Left colon (tissue), 2 donors: ENCODE measurements at regions not wholly inside any gene's neighbourhood (a gene's known extent, or its start where the extent isn't known, plus 50 kb on each side); places are given as distances from the start of the nearest gene placed in this dataset.

Source experiments
- ATAC-seq: fragments of 200-7000 bp; cut with Tn5 transposase; one replicate; pipeline ENCODE4 v1.9.1; 2020; ENCODE audit warnings: mild to moderate bottlenecking, moderate library complexity
- DNase-seq, 2 donors: peaks; one replicate each; pipeline ENCODE4 v3.0.0-alpha.2; 2020
- intact Hi-C, 2 donors: fragments of 100-400 bp; cut with DNase I in 1 of 2; cut with micrococcal nuclease in 1 of 2; formaldehyde crosslinking; loops; one replicate each; pipeline versions ENCODE4 v1.11.2 to v1.14.0; 2022; cut with DNase I, micrococcal nuclease
- donor health status: DM: no; HTN: no; CAD: no.
- donor health status: DM: yes; HTN: yes; CAD: no.

DNA sequence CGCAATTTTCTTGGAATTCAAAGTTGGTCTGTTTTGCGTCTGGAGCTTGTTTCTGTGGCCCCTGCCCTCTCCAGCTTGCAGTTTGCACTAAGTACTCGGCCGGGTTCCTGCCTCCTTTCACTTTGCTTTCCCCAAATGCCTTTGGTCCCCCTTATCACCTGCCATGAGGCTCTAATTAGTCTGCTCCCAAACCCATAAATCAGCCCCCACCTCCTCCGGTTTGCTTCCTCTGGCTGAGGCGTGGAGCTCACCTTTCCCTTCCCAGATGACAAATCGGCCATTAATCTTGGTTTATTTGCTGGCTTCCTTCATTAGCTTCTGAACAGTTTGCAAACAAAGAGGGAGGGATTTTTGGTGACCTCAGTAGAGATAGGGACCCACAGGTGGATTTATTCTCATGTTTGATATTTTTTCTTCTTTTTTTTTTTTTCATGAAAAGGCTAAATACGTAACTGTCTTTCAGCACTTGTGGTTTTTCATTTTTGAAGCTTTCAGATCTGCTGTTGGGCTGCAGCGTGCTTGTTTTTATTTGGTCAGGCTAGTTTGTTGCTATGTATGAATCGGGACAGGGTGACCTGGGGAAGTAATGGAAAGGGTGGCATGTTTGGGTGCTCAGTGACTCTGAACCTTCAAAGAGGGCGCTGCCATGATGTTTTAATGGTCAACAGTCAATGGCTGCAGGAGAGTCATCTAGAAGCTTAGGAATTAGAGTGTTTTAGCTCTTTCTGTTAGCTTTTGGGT, 121.7 kb upstream of the JAG1 start:
- intact Hi-C loops = no loop called here
- DNase-seq = no peak
- ATAC-seq = no peak

DNA sequence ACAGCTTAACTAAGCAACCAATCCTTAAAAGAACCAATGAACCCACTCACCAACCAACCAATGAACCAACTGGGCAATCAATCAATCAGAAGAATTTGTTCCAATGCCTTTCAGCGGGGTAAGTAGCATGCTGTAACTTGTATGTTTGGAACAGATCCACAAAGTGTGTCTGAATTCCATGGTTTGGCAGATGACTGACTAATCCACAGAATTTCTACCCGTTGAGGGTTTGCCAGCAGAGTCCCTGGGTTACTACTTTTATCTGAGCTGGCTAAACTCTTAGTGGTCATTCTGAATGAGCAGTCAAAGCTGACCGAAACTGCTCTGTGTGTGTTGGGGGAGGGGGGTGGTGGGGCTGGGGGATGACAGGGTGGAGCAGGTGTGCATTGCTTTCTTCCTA, 125.0 kb upstream of the JAG1 start:
- intact Hi-C loops = no loop called here
- ATAC-seq (no peak), DNase-seq (no peak)

DNA sequence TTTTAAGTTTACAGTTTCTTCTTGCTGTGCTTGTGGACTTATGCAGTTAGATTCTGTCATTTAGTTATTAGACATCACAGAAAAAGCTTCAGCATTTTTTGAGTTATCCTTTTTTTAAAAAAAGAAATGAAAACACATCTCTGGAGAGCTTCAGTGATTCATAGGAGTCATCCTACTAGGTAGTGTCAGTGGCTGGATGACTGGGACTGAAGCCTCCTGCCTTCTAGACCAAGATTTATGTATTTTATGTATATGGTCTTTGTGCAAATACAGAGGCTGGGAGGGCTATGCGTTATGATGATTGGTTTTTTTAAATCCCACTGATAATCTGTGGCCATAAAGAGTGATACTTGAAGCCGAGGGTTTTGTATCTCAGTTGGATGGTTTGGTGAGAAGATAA, 125.9 kb upstream of the JAG1 start:
- ATAC-seq (no peak), DNase-seq (no peak)
- intact Hi-C loops = no loop called here

DNA sequence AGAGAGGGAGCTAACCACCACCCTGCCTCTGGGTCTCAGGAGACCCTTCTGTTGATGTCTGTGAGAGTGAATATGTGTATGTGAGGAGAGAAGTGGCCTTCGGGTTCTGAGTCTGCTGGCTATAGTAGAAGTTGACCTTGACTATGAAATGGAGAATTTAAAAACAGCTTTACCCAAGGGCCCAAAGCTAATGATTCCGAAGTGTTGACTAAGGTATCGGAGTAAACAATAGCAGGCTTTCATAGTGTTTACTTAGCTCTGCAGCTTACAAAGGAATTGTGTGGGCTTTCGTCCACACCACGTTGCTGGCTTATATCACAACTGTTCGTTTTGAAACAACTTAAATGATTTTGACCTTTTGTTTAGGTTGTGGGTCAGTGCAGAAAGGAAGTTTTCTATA, 126.5 kb upstream of the JAG1 start:
- intact Hi-C loops = no loop called here
- no peak for ATAC-seq
- no peak for DNase-seq

DNA sequence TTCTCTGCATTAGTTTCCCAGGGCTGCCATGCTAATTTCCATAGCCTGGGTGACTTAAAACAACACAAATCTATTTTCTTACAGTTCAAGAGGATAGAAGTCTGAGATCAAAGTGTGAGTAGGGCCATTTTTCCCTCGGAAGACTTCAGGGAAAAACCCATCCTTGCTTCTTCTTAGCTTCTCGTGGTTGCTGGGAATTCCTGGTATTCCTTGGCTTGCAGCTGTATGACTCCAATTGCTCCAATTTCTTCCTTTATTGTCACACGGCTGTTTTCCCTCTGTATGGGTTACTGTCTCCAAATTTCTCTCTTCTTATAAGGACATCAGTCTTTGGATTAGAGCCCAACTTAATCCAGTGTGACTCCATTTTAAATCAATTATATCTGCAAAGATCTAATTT, 128.4 kb upstream of the JAG1 start:
- intact Hi-C loops = no loop called here
- no peak for ATAC-seq
- no peak for DNase-seq

DNA sequence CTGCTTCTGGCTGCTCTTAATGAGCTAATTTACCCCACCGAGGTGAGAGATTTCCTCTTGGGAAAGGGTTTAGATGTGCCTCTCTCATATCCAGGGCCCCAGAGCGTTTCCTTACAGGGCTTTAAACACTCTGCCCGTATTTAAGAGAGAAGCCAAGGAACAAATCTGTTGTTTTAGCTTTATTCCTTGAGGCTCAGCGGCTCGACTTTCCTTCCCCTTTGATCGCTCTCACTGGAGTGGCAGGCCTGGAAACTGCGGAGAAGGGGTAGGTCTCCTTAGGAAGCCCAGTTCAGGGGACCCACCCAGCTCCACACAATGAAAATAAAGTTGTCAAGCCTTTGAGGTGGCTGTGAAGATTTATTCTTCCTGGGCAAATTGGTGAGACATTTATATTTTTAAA, 132.0 kb upstream of the JAG1 start:
- ATAC-seq (no peak), DNase-seq (no peak)
- intact Hi-C loops = no loop called here

DNA sequence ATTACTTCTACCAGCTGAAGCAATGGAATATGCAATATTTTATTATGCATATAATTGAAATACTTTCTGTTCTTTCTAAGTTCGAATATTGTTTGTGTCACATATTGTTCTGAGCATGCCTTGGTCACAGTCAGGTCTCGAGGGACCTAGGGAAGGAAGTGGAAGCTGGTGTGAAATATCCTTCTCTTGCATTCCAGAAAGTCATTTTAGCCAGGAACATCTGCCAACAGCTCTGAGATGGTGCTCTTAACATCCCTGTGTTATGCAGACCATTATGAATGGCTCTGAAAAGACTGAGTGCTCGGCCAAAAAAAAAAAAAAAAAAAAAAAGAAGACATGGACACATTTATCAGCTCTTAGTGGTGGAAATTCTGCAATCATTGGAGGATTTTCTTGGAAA, 132.7 kb upstream of the JAG1 start:
- DNase-seq (no peak), ATAC-seq (no peak)
- intact Hi-C loops = no loop called here

DNA sequence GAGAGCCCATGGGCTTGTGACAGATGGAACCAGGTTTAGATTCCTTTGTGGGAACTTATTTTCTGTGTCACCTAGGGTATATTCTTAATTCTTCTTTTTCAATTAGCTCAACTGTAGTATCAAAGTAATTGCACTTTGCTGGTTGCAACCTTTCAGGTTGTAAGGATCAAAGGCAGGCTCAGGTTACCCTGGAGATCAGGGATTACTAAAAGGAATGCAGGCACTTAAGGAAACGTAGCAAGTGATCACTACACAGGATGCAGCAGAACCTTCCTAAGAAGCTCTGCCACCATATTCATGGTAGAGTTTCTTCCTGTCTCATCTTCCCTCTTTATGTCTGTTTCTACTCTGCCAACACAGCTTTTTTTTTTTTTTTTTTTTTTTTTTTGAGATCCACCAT, 133.2 kb upstream of the JAG1 start:
- ATAC-seq (no peak), DNase-seq (no peak)
- intact Hi-C loops = no loop called here

DNA sequence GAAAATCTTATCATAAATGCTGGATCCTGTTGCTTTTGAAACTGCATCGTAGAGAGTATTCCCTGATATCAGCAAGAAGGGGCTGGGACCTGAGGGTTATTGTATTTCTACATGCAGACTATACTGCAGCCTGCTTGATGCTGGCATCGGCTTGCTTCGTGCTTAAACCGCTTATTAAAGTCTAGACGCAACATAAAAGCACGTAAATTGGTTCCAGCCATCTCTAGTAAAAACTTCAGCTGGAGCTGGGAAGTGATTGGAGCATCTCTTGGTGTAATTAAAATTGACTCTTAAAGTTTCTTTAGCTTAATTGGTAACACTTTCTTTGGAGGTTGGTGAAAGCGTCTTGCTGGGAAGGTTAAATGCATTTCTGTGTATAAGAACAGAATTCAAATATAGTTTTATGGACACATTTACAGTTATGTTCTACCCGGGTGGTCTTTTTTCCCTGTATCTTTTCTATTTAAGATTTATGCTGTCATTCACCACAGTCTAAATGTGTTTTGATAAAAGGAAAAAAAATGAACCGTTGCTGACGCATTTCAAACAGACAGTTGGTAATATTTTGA, 139.0 kb upstream of the JAG1 start:
- intact Hi-C loops = no loop called here
- ATAC-seq (no peak), DNase-seq (no peak)

DNA sequence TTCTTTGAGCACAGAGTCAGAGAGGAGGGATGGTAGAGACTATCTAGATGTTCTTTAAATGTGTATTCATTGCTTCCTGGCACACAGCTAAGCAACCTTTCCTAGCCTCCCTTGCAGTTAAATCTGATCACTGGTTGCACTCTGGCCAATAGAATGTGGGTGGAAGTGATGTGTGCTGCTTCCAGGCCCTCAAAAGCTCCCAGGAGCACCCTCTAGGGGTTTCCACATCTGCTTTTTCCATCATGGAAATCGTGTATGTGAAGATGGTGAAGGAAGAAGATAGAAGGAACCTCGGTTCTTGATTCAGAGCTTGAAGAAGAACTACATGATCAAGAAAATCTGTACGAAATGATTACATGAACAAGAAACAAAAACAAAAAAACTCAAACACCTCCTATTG, 149.8 kb upstream of the JAG1 start:
- ATAC-seq = peak; percentile 23
- intact Hi-C loops = no loop called here
- no peak for DNase-seq

DNA sequence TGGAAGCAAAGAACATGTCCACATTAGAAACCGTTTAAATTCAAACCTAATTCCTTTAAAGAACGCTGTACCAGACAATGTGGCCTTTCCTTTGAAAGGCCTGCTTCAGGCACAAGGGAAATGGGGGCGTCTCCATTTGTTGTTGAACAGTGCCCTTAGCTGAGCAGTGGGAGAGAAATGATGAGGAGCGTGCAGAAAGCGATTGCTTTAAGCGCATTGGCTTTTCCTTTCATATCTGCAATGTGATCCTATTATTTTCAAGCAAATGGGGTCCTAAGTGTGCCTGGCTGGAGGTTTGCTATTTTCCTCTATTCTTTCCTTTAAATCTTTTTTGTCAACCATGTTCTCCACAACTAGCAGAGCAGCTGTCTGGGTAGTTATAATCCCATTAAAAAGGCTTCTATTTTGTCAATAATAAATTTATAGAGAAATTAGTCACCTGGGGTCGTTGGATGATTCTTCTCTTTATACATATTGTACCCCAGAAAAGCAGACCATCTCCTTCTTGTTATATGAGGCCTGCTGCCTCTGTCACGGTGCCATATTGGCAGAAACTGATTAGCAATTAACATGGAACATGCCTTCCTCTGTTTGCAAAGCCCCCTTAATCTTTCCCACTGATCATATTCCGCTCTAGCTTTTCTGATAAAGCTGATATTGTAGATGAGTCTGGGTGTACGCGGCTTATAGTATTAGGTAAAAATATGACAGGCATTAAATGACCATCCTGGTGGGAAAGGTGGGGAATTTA, 151.1 kb upstream of the JAG1 start:
- ATAC-seq = no peak
- DNase-seq = no peak
- intact Hi-C loops = no loop called here

DNA sequence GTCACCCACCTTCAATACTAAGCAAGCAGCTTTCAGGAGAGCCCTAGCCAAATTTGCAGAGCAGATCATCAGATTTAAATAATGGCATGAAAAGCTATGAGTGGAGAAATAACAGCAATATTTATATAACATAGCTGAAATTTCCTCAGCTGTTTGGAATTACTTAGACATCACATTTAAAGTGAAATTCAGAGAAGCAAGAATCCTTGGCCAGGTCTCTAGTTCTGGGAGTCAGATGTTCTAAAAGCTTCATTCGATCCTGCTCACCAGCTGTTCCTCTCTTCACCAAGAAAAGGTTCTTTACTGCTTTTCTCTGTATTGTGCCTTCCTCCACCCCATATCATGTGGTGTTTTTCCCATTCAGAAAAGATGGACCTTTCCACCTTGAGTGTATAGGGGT, 152.3 kb upstream of the JAG1 start:
- ATAC-seq (no peak), DNase-seq (no peak)
- intact Hi-C loops = no loop called here

DNA sequence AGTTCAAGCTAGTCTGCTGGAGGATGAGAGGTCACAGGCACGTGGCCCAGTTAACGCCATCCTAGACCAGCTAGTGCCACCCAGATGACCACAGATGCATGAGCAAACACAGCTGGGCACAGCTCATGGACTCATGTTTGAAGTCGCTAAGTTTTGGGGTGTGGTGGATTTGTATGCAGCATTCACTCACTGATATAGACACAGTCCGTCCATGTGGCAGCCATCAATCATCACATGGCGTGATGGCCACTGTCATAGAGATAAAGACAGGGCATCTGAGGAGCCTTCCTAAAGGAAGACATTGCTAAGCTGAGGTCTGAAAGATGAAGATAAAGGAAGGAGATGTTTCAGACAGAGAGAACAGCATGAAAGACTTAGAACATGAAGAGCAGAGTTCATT, 154.4 kb upstream of the JAG1 start:
- ATAC-seq (no peak), DNase-seq (no peak)
- intact Hi-C loops = no loop called here

DNA sequence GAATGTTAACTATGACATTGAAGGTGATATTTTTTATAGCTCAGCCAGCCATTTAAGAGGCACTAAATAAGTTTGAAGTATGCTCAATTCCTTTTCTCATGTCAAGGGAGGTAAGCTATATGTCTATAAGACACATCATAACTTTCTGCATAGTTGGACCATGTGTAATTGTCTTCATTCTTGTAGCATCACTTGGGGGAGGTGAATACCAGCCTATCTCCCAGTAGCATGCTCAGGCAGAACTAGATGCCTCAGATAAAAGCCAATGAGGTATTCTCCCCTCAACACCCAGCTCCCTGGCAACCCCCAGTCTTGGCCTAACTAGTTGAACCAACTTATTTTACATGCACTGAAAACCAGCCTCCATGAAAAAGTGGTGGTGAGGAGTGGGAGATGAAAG, 158.3 kb upstream of the JAG1 start:
- DNase-seq (no peak), ATAC-seq (no peak)
- intact Hi-C loops = no loop called here

DNA sequence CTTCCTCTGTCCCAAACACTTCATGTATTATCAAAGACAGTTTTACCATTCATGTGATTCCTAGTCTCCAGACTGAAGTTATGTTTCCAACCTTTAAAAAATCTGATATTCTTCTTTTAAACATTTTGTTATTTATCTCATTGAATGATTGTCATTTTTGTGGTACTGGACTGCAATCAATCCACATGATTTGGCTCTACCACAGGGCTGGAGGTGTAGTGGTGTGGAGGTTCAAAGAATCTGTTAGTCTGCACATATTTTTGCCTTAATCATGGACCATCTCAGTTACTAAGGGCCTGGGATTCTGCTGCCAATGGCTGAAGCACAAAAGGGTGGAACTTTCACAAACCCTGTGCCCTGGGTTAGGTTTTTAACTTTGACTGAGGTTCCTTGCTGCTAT, 164.1 kb upstream of the JAG1 start:
- intact Hi-C loops = no loop called here
- no peak for DNase-seq
- ATAC-seq = no peak

DNA sequence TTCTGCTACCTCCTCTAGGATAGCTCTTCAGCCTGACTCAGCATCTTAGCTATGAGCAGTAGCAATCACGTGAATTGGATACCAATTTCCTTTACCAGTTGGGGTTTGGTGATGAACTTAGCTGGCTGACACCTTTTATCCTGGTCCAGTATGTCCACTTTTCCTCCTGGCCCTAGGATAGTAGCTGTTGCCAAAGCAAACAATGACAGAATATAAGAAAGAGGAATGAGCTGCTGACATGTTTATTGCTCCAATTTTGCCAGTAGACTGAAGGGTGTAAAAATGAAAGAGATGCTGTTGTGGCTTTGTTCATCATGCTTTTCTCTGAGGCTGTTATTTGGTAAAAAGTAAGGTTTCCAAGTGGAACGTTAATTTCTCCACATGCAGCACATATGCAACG, 168.3 kb upstream of the JAG1 start:
- intact Hi-C loops = no loop called here
- ATAC-seq (peak; percentile 57), DNase-seq (no peak)

DNA sequence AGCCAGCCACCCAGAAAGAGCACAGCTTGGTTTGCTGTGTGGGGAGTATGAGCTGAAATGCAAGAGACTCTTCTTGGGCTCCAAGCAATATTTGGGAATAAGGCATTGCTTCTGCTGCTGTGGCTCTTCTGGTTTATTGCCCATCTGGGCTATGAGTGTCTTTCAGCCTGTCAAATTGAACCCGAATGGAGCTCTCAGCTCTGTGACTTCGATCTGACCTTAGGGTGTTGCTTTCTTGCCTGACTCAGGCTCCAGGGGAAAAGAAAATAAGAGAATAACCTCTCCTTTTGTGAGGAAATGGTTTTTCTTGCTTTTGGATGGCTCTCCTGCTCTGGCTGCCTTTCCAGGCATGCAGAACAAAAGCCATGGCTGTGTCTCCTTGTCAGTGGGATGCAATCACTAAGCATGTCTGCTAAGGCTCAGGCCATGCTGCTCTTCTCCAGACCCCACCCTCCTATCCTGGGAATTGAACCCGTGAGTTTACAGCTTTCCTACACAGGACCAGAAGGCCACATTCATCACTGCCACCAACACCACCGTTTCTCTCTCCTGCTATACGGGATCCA, 169.4 kb upstream of the JAG1 start:
- no peak for ATAC-seq
- DNase-seq = no peak
- intact Hi-C loops = no loop called here

DNA sequence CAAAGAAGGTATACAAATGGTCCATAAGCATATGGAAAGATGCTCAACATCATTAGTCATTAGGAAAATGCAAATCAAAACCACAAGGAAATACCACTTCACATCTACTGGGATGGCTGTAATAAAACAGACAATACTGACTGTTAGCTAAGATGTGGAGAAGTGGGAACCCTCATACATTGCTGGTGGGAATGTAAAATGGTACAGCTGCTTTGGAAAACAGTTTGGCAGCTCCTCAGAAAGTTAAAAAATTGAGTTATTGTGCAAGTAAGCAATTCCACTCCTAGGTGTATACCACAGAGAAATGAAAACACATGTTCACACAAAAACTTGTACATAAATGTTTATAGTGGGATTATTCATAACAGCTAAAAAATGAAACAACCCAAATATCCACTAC, 173.0 kb upstream of the JAG1 start:
- intact Hi-C loops = no loop called here
- ATAC-seq (no peak), DNase-seq (no peak)

DNA sequence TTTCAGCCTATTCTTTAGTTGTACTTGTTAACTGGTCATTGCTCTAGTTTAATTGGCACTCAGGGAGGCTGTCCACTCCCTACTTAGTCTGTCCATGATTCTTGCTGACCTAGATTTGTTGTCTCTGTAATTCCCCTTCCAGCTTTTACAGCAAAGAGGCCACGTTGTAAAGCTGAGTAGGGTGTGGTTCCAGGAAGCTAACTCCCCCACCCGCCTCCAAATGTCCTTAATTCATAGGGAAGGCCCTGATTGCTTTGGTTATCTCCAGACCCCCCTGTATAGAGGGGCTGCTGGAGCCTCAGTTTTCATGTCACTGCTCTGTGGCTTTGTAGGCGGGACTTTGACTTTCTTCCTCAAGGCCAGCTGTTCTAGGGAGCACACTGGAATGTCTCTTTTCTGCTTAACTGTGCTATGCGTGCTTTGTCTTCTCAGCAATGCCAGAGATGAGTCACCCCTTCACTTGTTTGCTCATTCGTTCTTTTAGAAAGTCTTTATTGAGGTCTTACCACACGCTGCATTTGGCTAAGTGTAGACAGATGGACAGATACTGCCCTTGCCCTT, 175.1 kb upstream of the JAG1 start:
- intact Hi-C loops = no loop called here
- peak; percentile 49 to 62 for DNase-seq
- peak; percentile 95 for ATAC-seq

DNA sequence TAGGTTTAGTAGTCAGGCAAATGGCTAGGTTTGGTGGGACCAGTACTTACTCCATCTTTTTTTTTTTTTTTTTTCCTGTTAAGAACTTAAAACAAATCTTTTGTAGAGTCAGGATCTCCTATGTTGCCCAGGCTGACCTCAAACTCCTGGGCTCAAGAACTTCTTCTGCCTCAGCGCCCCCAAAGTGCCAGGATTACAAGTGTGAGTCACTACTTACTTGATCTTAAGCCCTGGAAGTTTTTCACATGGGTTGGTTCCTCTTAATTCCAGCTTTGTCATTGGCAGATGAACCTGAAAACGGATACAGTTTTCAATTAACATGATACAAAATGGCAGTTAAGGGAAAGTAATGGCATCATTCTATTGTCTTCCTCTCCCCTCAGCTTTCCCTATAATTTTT, 179.4 kb upstream of the JAG1 start:
- intact Hi-C loops = no loop called here
- DNase-seq = no peak
- ATAC-seq = no peak
